Amniotic epithelial cell (primary cell): ENCODE measurements at regions not wholly inside any gene's neighbourhood (a gene's known extent, or its start where the extent isn't known, plus 50 kb on each side); places are given as distances from the start of the nearest gene placed in this dataset.

Source experiments
- DNase-seq: peaks from one replicate; pipeline ENCODE4 v3.0.0-alpha.2; 2010; ENCODE audit warnings: low read depth

GRCh38 chr21:17979763-17980162, 160.6 kb upstream of the C21orf91 start:
- DNase-seq = no peak

GRCh38 chr21:17978895-17979294, 159.7 kb upstream of the C21orf91 start:
- no peak for DNase-seq

- no peak for DNase-seq
These were observed 157.5 kb upstream of the C21orf91 start for GRCh38 chr21:17976691-17977090.

- DNase-seq = no peak
These were observed 157.0 kb upstream of the C21orf91 start for GRCh38 chr21:17976139-17976538.

GRCh38 chr21:17967319-17967718, 148.2 kb upstream of the C21orf91 start:
- DNase-seq = no peak

GRCh38 chr21:17964716-17965115, 145.6 kb upstream of the C21orf91 start:
- no peak for DNase-seq

- DNase-seq = no peak
These were observed 145.0 kb upstream of the C21orf91 start for GRCh38 chr21:17964199-17964598.

GRCh38 chr21:17950591-17950990, 131.4 kb upstream of the C21orf91 start:
- no peak for DNase-seq

- no peak for DNase-seq
These were observed 130.3 kb upstream of the C21orf91 start for GRCh38 chr21:17949421-17949820.

GRCh38 chr21:17947531-17947930, 128.4 kb upstream of the C21orf91 start:
- DNase-seq = no peak

- DNase-seq = no peak
These were observed 111.9 kb upstream of the C21orf91 start for GRCh38 chr21:17931080-17931479.

- DNase-seq = no peak
These were observed 110.9 kb upstream of the C21orf91 start for GRCh38 chr21:17930093-17930492.

GRCh38 chr21:17929510-17929909, 110.4 kb upstream of the C21orf91 start:
- DNase-seq = no peak

GRCh38 chr21:17925899-17926298, 106.7 kb upstream of the C21orf91 start:
- peak; percentile 7 for DNase-seq

- DNase-seq = peak; percentile 43
These were observed 105.9 kb upstream of the C21orf91 start for GRCh38 chr21:17925000-17925610.

GRCh38 chr21:17921579-17922530, 102.7 kb upstream of the C21orf91 start:
- peak; percentile 42 for DNase-seq

- DNase-seq = no peak
These were observed 96.8 kb upstream of the C21orf91 start for GRCh38 chr21:17915976-17916375.

GRCh38 chr21:17911628-17912027, 92.5 kb upstream of the C21orf91 start:
- DNase-seq = no peak

- no peak for DNase-seq
These were observed 84.9 kb upstream of the C21orf91 start for GRCh38 chr21:17903929-17904639.

- DNase-seq = peak; percentile 18
These were observed 84.1 kb upstream of the C21orf91 start for GRCh38 chr21:17903029-17903806.

GRCh38 chr21:17901458-17902079, 82.4 kb upstream of the C21orf91 start:
- no peak for DNase-seq
